SH-SY5Y (cell line): ENCODE measurements at regions not wholly inside any gene's neighbourhood (a gene's known extent, or its start where the extent isn't known, plus 50 kb on each side); places are given as distances from the start of the nearest gene placed in this dataset.

Experiments used
- GATA2 ChIP-seq: IDR thresholded peaks from 2 replicates; pipeline ENCODE4 v1.6.1; 2011; ENCODE audit warnings: mild to moderate bottlenecking, low read depth, low read length
- GATA3 ChIP-seq: IDR thresholded peaks from 2 replicates; pipeline ENCODE4 v1.6.1; 2011; ENCODE audit warnings: low read depth, mild to moderate bottlenecking, low read length, moderate library complexity

DNA sequence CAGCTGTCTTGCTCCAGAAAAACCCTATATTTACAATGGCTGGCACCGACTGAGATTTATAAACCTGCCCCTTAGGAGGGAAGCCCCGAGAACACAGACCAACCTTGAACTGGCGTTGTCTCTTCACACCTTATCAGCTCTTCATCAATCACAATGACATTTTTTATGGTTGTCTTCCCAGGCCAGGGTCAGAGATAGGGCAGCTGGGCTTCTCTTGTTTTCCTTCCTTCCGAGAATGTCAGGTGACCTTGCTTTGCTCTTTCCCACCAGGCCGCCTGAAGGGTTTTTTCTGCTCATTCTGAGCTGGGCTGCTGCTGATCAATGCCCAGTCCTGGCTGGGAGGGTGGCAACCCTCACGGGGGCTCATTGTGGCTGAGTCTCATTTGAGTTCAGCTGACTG lies 619.1 kb downstream of the CCDC171 start:
- TF ChIP-seq GATA2: no peak
- no peak for TF ChIP-seq GATA3
